Neural crest cell (in vitro differentiated cells): ENCODE measurements at regions not wholly inside any gene's neighbourhood (a gene's known extent, or its start where the extent isn't known, plus 50 kb on each side); places are given as distances from the start of the nearest gene placed in this dataset.

Experiments
- DNase-seq: peaks from one replicate; pipeline ENCODE4 v3.0.0; 2021; ENCODE audit warnings: low read depth, mixed read lengths, low spot score
- H3K27ac Mint-ChIP-seq: one replicate; pipeline ENCODE4 v1.8.0; 2021; ENCODE audit warnings: mild to moderate bottlenecking, mixed read lengths; ENCODE audit not compliant: unreplicated experiment
- H3K27me3 Mint-ChIP-seq: 2 replicates; pipeline ENCODE4 v1.8.0; 2021; ENCODE audit warnings: low read depth, mild to moderate bottlenecking, mixed read lengths
- H3K36me3 Mint-ChIP-seq: 2 replicates; pipeline ENCODE4 v1.8.0; 2021; ENCODE audit warnings: low read depth, mild to moderate bottlenecking, mixed read lengths
- H3K4me1 Mint-ChIP-seq: 2 replicates; pipeline ENCODE4 v1.8.0; 2021; ENCODE audit warnings: mixed read lengths
- H3K4me3 Mint-ChIP-seq: one replicate; pipeline ENCODE4 v1.8.0; 2021; ENCODE audit warnings: mild to moderate bottlenecking, mixed read lengths
- H3K9me3 Mint-ChIP-seq: 2 replicates; pipeline ENCODE4 v1.8.0; 2021; ENCODE audit warnings: mixed read lengths
- CTCF ChIP-seq: fragments of 200-600 bp; sonication (generic); conservative IDR thresholded peaks from 2 replicates; pipeline ENCODE4 v1.5.0; 2021; ENCODE audit warnings: antibody characterized with exemption, mild to moderate bottlenecking

DNA sequence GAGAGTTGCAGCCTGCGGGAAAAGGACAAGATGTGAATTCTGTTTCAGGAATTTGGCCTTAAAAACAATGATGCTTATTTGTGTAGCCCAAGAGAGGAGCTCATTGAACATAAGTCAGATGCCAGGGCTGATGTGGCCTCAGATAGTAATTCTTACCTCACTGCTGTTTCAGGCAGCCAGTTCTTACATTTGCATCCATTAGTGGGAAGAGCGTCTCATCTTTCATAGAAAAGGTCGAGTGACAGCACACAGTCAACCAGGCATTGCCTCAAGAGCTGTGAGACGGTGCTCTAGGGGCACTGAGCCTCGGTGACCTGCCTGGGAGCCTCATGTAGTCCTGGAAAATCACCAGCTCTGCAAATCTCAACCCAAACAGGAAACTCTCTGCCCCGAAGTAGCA is 174.9 kb upstream of the FRG1 start:
- no peak overlapping the region for H3K27ac Mint-ChIP-seq
- H3K27me3 Mint-ChIP-seq = no peaks in the 10 kb centered on the region
- no peaks in the 10 kb centered on the region for H3K9me3 Mint-ChIP-seq
- H3K36me3 Mint-ChIP-seq = no peaks in the 10 kb centered on the region
- H3K4me1 Mint-ChIP-seq = no peaks in the 10 kb centered on the region
- no peak for TF ChIP-seq CTCF
- no peak for DNase-seq
- no peak overlapping the region for H3K4me3 Mint-ChIP-seq

DNA sequence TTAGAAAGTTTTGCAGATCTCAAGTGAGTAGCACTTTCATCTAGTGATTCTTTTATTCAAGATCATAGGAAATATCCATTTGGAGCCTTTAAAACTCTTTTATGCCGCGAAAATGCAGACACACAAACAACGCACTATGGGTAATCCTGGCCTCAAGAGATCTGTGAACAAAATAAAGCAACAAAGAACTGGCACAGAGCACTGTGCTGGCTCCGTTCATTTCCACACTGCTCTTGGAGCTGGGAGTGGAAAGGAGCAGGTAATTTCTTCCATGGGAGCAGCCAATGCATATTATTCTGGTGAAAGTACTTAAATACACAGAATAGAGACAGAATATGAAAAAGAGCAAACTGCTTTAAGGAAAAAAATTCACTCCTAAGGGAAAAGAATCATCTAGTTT is 172.7 kb upstream of the FRG1 start:
- Mint-ChIP-seq H3K9me3 (peaks cover 2% of the 10 kb centered on the region), H3K4me3 (no peak overlapping the region), H3K27ac (no peak overlapping the region), H3K27me3 (no peaks in the 10 kb centered on the region), H3K4me1 (no peaks in the 10 kb centered on the region), H3K36me3 (no peaks in the 10 kb centered on the region)
- no peak for DNase-seq
- TF ChIP-seq CTCF = no peak

GRCh38 chr4:189769131-189769530 is 171.5 kb upstream of the FRG1 start:
- H3K9me3 Mint-ChIP-seq = peaks cover 4% of the 10 kb centered on the region

DNA sequence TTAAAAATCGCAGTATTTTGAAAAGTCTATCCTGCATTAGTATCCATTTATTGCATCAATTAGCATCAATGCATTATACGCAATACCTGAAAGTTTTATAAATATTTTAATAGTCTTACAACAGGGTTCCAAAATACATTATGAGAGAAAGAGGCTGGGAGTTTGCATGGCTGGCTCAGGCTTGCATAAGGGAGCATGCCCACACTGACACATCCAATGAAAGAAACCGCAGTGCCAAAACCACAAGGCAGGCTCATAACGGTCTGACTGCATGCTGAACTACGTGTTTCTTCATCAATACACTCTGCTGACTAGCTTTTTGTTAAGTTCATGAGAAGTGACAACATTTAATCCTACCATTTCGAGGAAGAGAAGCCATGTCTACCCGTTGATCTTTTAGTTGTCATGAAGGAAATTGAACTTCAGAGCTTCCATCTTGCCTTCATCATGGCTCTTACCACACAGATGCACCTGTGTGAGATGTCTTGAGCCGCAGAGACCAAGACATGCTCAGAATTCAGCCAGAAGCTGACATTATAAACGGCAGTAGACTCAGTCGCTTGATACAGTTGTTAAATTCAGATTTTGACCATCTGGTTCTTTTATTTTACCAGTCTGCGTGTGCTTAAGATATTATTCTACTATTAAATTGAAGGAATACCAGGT is 168.8 kb upstream of the FRG1 start:
- no peaks in the 10 kb centered on the region for H3K27me3 Mint-ChIP-seq
- DNase-seq = no peak
- no peak overlapping the region for H3K4me3 Mint-ChIP-seq
- H3K9me3 Mint-ChIP-seq = peaks cover 6% of the 10 kb centered on the region
- H3K36me3 Mint-ChIP-seq = peaks cover 2% of the 10 kb centered on the region
- no peak overlapping the region for H3K27ac Mint-ChIP-seq
- no peaks in the 10 kb centered on the region for H3K4me1 Mint-ChIP-seq
- no peak for TF ChIP-seq CTCF

More at GRCh38 chr4:189769131-189769530, 171.5 kb upstream of the FRG1 start:
- Mint-ChIP-seq H3K27ac (no peak overlapping the region), H3K4me1 (no peaks in the 10 kb centered on the region), H3K36me3 (peaks cover 2% of the 10 kb centered on the region), H3K27me3 (no peaks in the 10 kb centered on the region), H3K4me3 (no peak overlapping the region)
- no peak for DNase-seq
- no peak for TF ChIP-seq CTCF

DNA sequence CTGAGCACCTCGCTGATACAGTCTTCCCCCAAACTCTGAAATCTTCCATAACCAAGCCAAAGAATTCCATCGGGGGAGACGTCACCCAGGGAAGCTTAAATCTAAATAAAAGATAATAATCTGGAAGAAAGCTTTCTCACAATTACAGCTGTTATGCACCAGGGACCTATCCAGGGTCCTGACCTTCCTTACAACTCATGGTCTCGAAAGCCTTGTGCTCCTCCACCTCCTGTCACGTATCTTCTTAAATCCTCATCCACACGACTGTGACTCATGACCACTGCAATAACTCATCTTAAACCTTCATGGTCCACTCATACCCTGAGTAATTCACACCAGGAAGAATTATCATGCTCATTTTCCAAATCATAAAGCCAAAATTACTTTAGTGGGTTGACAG is 166.8 kb upstream of the FRG1 start:
- Mint-ChIP-seq H3K27me3 (no peaks in the 10 kb centered on the region), H3K4me3 (no peak overlapping the region), H3K27ac (no peak overlapping the region), H3K36me3 (peaks cover 7% of the 10 kb centered on the region), H3K9me3 (peaks cover 11% of the 10 kb centered on the region), H3K4me1 (no peaks in the 10 kb centered on the region)
- TF ChIP-seq CTCF = no peak
- no peak for DNase-seq
